ENCODE measurements at regions not wholly inside any gene's neighbourhood (a gene's known extent, or its start where the extent isn't known, plus 50 kb on each side); places are given as distances from the start of the nearest gene placed in this dataset.

DNA sequence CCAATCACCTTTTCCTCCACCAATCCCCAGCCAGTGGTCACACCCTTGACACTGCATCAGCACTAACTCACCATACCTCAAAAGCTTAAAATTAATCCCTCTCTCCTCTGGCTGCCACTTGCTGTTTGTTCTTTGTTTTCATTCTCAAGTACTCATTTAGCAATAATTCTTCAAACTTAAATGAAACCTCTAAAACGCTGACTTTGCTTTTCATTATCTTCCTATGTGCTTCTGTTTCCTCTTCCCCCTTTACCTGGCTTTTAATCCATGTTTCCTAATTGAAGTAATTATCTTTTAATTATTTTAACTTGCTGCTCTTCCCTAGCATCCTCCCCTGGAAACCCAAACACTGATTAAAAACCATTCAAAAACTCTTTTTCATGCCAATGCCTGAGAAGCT lies 348.9 kb upstream of the MEOX2 start:
- H3K9ac ChIP-seq (ENCODE audit: low read depth, low read length): no peak overlapping the region
- no peaks in the 10 kb centered on the region for H4K20me1 ChIP-seq (ENCODE audit: insufficient read depth, low read length)
- H3K4me2 ChIP-seq (ENCODE audit: insufficient read depth, low read length): no peak overlapping the region
- no peak overlapping the region for H3K4me3 ChIP-seq (ENCODE audit: low read depth in 1 of 2, low read length in 2 of 2)
- ATAC-seq (ENCODE audit: insufficient read depth, low read depth): no peak
- H3K79me2 ChIP-seq (ENCODE audit: insufficient read depth, low read length): no peaks in the 10 kb centered on the region
- no peak overlapping the region for H2AFZ ChIP-seq (ENCODE audit: low read depth, low read length)
- no peaks in the 10 kb centered on the region for H3K27me3 ChIP-seq (ENCODE audit: insufficient read depth, low read length, poor library complexity)
- H3K27ac ChIP-seq (ENCODE audit: low read length): no peak overlapping the region
- no peaks in the 10 kb centered on the region for H3K9me3 ChIP-seq (ENCODE audit: insufficient read depth, low read length, severe bottlenecking)
- no peak for DNase-seq
- TF ChIP-seq, protein P1, sequence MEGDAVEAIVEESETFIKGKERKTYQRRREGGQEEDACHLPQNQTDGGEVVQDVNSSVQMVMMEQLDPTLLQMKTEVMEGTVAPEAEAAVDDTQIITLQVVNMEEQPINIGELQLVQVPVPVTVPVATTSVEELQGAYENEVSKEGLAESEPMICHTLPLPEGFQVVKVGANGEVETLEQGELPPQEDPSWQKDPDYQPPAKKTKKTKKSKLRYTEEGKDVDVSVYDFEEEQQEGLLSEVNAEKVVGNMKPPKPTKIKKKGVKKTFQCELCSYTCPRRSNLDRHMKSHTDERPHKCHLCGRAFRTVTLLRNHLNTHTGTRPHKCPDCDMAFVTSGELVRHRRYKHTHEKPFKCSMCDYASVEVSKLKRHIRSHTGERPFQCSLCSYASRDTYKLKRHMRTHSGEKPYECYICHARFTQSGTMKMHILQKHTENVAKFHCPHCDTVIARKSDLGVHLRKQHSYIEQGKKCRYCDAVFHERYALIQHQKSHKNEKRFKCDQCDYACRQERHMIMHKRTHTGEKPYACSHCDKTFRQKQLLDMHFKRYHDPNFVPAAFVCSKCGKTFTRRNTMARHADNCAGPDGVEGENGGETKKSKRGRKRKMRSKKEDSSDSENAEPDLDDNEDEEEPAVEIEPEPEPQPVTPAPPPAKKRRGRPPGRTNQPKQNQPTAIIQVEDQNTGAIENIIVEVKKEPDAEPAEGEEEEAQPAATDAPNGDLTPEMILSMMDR (IDR thresholded peaks at IDR 0.05; ENCODE audit: borderline replicate concordance, extremely low read depth, low read length, poor library complexity, severe bottlenecking): no peak
- TF ChIP-seq EZH2 (IDR thresholded peaks at IDR 0.05; ENCODE audit: borderline replicate concordance, low read depth, low read length, severe bottlenecking): no peak
- no peaks in the 10 kb centered on the region for H3K4me1 ChIP-seq (ENCODE audit: insufficient read depth, low read length)
- no peaks in the 10 kb centered on the region for H3K36me3 ChIP-seq (ENCODE audit: insufficient read depth, low read length)

DNA sequence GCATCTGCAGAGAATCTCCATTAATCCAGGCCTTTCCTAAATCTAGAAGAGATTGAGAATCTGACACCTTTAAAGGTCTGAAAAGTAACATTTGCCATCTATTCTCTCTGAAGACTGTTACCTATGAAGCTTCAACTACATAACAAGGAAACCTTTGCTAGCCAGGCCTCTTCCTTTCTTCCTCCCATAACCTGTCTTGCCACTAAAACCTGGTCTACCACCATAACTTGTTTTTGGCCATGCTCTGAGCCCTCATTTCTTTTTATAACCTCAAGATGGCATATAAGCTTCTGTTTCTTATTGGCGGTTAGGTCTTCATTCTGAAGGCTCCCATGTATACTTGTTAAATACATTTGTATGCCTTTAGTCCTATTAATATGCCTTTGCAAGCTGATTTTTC lies 348.4 kb upstream of the MEOX2 start:
- Histone ChIP-seq H3K4me1 (ENCODE audit: insufficient read depth, low read length) (no peaks in the 10 kb centered on the region), H3K4me3 (ENCODE audit: low read depth in 1 of 2, low read length in 2 of 2) (no peak overlapping the region), H3K9ac (ENCODE audit: low read depth, low read length) (no peak overlapping the region), H2AFZ (ENCODE audit: low read depth, low read length) (no peak overlapping the region), H3K9me3 (ENCODE audit: insufficient read depth, low read length, severe bottlenecking) (no peaks in the 10 kb centered on the region), H3K79me2 (ENCODE audit: insufficient read depth, low read length) (no peaks in the 10 kb centered on the region), H3K27ac (ENCODE audit: low read length) (no peak overlapping the region), H3K27me3 (ENCODE audit: insufficient read depth, low read length, poor library complexity) (no peaks in the 10 kb centered on the region), H3K4me2 (ENCODE audit: insufficient read depth, low read length) (no peak overlapping the region), H3K36me3 (ENCODE audit: insufficient read depth, low read length) (no peaks in the 10 kb centered on the region), H4K20me1 (ENCODE audit: insufficient read depth, low read length) (no peaks in the 10 kb centered on the region)
- no peak for TF ChIP-seq EZH2 (IDR thresholded peaks at IDR 0.05; ENCODE audit: borderline replicate concordance, low read depth, low read length, severe bottlenecking)
- TF ChIP-seq, protein P1 (IDR thresholded peaks at IDR 0.05; ENCODE audit: borderline replicate concordance, extremely low read depth, low read length, poor library complexity, severe bottlenecking): no peak
- no peak for ATAC-seq (ENCODE audit: insufficient read depth, low read depth)
- DNase-seq: no peak

DNA sequence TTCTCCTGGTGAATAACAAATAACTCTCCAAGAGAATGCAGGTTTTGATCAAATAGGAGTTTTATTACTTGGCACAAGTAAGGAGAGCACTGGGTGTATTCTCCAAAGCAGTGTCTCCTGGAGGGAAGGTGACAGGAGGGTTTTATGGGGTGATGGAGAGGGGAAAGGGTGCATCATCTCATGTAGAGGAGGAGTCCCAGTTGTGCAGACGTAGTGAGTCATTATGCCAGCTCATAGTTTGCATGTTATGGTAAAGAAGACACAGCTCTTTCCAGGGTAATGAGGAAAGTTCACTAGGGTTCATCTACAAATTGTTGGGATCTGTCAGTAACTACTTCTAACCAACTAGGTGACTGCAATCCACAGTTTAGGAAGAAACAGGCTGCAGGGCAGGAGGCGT lies 347.9 kb upstream of the MEOX2 start:
- Histone ChIP-seq H3K4me3 (ENCODE audit: low read depth in 1 of 2, low read length in 2 of 2) (no peak overlapping the region), H2AFZ (ENCODE audit: low read depth, low read length) (no peak overlapping the region), H3K79me2 (ENCODE audit: insufficient read depth, low read length) (no peaks in the 10 kb centered on the region), H3K9me3 (ENCODE audit: insufficient read depth, low read length, severe bottlenecking) (no peaks in the 10 kb centered on the region), H3K4me2 (ENCODE audit: insufficient read depth, low read length) (no peak overlapping the region), H3K4me1 (ENCODE audit: insufficient read depth, low read length) (no peaks in the 10 kb centered on the region), H3K9ac (ENCODE audit: low read depth, low read length) (no peak overlapping the region), H3K27me3 (ENCODE audit: insufficient read depth, low read length, poor library complexity) (no peaks in the 10 kb centered on the region), H3K27ac (ENCODE audit: low read length) (no peak overlapping the region), H4K20me1 (ENCODE audit: insufficient read depth, low read length) (no peaks in the 10 kb centered on the region), H3K36me3 (ENCODE audit: insufficient read depth, low read length) (no peaks in the 10 kb centered on the region)
- TF ChIP-seq, protein P1 (IDR thresholded peaks at IDR 0.05; ENCODE audit: borderline replicate concordance, extremely low read depth, low read length, poor library complexity, severe bottlenecking): no peak
- no peak for TF ChIP-seq EZH2 (IDR thresholded peaks at IDR 0.05; ENCODE audit: borderline replicate concordance, low read depth, low read length, severe bottlenecking)
- no peak for DNase-seq
- no peak for ATAC-seq (ENCODE audit: insufficient read depth, low read depth)

DNA sequence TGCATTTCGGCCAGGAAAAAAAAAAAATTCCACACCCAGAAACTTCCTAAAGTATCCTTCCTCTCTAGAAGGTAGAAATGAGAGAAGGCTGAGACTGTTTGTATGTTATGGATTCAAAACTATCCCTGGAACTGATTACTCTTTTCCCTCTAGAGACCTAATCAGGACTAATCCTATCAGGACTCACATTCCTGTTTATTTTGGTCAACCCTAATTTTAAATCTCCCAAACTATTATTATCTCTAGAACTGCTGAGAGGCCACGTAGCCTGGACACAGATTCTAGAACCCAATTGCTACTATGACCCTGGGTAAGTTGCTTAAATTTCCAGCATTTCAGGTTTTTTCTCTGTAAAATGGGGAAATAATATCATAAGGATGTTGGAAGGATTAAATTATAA lies 346.8 kb upstream of the MEOX2 start:
- H3K27me3 ChIP-seq (ENCODE audit: insufficient read depth, low read length, poor library complexity): no peaks in the 10 kb centered on the region
- DNase-seq (no peak), ATAC-seq (ENCODE audit: insufficient read depth, low read depth) (no peak)
- H3K9me3 ChIP-seq (ENCODE audit: insufficient read depth, low read length, severe bottlenecking): no peaks in the 10 kb centered on the region
- no peak overlapping the region for H3K4me2 ChIP-seq (ENCODE audit: insufficient read depth, low read length)
- no peaks in the 10 kb centered on the region for H3K79me2 ChIP-seq (ENCODE audit: insufficient read depth, low read length)
- H3K9ac ChIP-seq (ENCODE audit: low read depth, low read length): no peak overlapping the region
- no peaks in the 10 kb centered on the region for H4K20me1 ChIP-seq (ENCODE audit: insufficient read depth, low read length)
- no peak overlapping the region for H3K27ac ChIP-seq (ENCODE audit: low read length)
- H3K4me3 ChIP-seq (ENCODE audit: low read depth in 1 of 2, low read length in 2 of 2): no peak overlapping the region
- TF ChIP-seq, protein P1 (IDR thresholded peaks at IDR 0.05; ENCODE audit: borderline replicate concordance, extremely low read depth, low read length, poor library complexity, severe bottlenecking): no peak
- TF ChIP-seq EZH2 (IDR thresholded peaks at IDR 0.05; ENCODE audit: borderline replicate concordance, low read depth, low read length, severe bottlenecking): no peak
- H3K4me1 ChIP-seq (ENCODE audit: insufficient read depth, low read length): no peaks in the 10 kb centered on the region
- H3K36me3 ChIP-seq (ENCODE audit: insufficient read depth, low read length): no peaks in the 10 kb centered on the region
- no peak overlapping the region for H2AFZ ChIP-seq (ENCODE audit: low read depth, low read length)
